Aorta (tissue), 5 donors: ENCODE measurements at regions not wholly inside any gene's neighbourhood (a gene's known extent, or its start where the extent isn't known, plus 50 kb on each side); places are given as distances from the start of the nearest gene placed in this dataset.
"Not testable (repeated sequence)": the region's sequence is repeated elsewhere in the genome, so short reads cannot be mapped to it uniquely, and the experiment has no call there.

ENCODE experiments used
- ATAC-seq: fragments of 200-7000 bp; cut with Tn5 transposase; one replicate; pipeline ENCODE4 v1.9.1; 2022; ENCODE audit warnings: moderate library complexity; ENCODE audit not compliant: low FRiP score
- DNase-seq, 2 donors: peaks; one replicate each; pipeline ENCODE4 v3.0.0-alpha.2; 2020
- H3K27ac ChIP-seq, 2 donors: one replicate each; pipeline ENCODE4 v1.5.1; 2013; ENCODE audit warnings: low read length in 2 of 2, mild to moderate bottlenecking in 2 of 2, moderate library complexity in 2 of 2, control low read depth in 1 of 2, inconsistent platforms in 1 of 2, low read depth in 1 of 2
- H3K27me3 ChIP-seq, 2 donors: one replicate each; pipeline ENCODE4 v1.6.1; 2013; ENCODE audit warnings: control low read depth in 1 of 2, low read length in 1 of 2, mild to moderate bottlenecking in 1 of 2, moderate library complexity in 1 of 2; ENCODE audit not compliant: insufficient read depth in 2 of 2, control insufficient read depth in 1 of 2
- H3K36me3 ChIP-seq, 2 donors: one replicate each; pipeline ENCODE4 v1.6.1; 2013; ENCODE audit warnings: control low read depth in 1 of 2, low read length in 1 of 2, mild to moderate bottlenecking in 1 of 2; ENCODE audit not compliant: insufficient read depth in 2 of 2, control insufficient read depth in 1 of 2
- H3K4me1 ChIP-seq, 2 donors: one replicate each; pipeline ENCODE4 v1.6.1; 2013; ENCODE audit warnings: low read length in 2 of 2, control low read depth in 1 of 2, mild to moderate bottlenecking in 1 of 2, moderate library complexity in 1 of 2; ENCODE audit not compliant: insufficient read depth in 2 of 2, control insufficient read depth in 1 of 2
- H3K4me3 ChIP-seq, 2 donors: one replicate each; pipeline ENCODE4 v1.5.1; 2013; ENCODE audit warnings: low read length in 2 of 2, control low read depth in 1 of 2, mild to moderate bottlenecking in 1 of 2
- H3K9me3 ChIP-seq: one replicate; pipeline ENCODE4 v1.6.1; 2013; ENCODE audit warnings: mild to moderate bottlenecking, low read length; ENCODE audit not compliant: control insufficient read depth
- WGBS, 2 donors: extraction: QIAGEN DNeasy Blood & Tissue Kit; methylation state at CpG; one replicate each; pipeline ENCODE4 v1.1.7; 2013; 5-methylcytosine and 5-hydroxymethylcytosine counted together
- intact Hi-C, 2 donors: fragments of 100-400 bp; cut with DNase I; formaldehyde crosslinking; loops; one replicate each; pipeline versions ENCODE4 v1.14.2 to v1.15.0; 2022
- donor health status: healthy with polysubstance abuse.
- donor health status: Bipolar disorder and iron deficiency.
- donor health status: DM: no; HTN: no; CAD: no.
- donor health status: DM: no; HTN: no; CAD: no.
- donor health status: DM: yes; HTN: yes; CAD: no.

GRCh38 chr21:7951854-7952519, 2569.4 kb upstream of the TPTE start:
- ATAC-seq: no peak
- WGBS, 2 donors: 53 to 59% methylated on average over 14 of the region's 14 CpGs

GRCh38 chr21:7952648-7953047, 2568.7 kb upstream of the TPTE start:
- no peaks in the 10 kb centered on the region for H3K36me3 ChIP-seq
- no peak overlapping the region for H3K4me3 ChIP-seq
- no peaks in the 10 kb centered on the region for H3K27me3 ChIP-seq
- intact Hi-C loops: no loop called here
- ATAC-seq: no peak
- peaks cover 38% of the 10 kb centered on the region for H3K9me3 ChIP-seq
- WGBS, 2 donors: 64 to 68% methylated on average over 12 of the region's 12 CpGs
- DNase-seq: no peak
- no peak overlapping the region for H3K27ac ChIP-seq
- H3K4me1 ChIP-seq: no peaks in the 10 kb centered on the region

More at GRCh38 chr21:7951854-7952519, 2569.4 kb upstream of the TPTE start:
- intact Hi-C loops: no loop called here
- H3K4me3 ChIP-seq: no peak overlapping the region
- H3K27me3 ChIP-seq: no peaks in the 10 kb centered on the region
- H3K36me3 ChIP-seq: no peaks in the 10 kb centered on the region
- H3K9me3 ChIP-seq: peaks cover 40% of the 10 kb centered on the region
- H3K4me1 ChIP-seq: no peaks in the 10 kb centered on the region
- DNase-seq: no peak
- H3K27ac ChIP-seq: no peak overlapping the region

- DNase-seq: no peak
- no peak overlapping the region for H3K4me3 ChIP-seq
- H3K27me3 ChIP-seq: no peaks in the 10 kb centered on the region
- H3K27ac ChIP-seq: no peak overlapping the region
- peaks cover 38% of the 10 kb centered on the region for H3K9me3 ChIP-seq
- no peaks in the 10 kb centered on the region for H3K4me1 ChIP-seq
- peak; percentile 20 for ATAC-seq
- WGBS, 2 donors: 39 to 48% methylated on average over 2 of the region's 2 CpGs
- intact Hi-C loops: no loop called here
- no peaks in the 10 kb centered on the region for H3K36me3 ChIP-seq
Observed at GRCh38 chr21:7953058-7953457, 2568.3 kb upstream of the TPTE start.

- 75 to 77% methylated on average over 20 of the region's 20 CpGs for WGBS, 2 donors
Observed at GRCh38 chr21:7955358-7956073, 2565.9 kb upstream of the TPTE start.

DNA sequence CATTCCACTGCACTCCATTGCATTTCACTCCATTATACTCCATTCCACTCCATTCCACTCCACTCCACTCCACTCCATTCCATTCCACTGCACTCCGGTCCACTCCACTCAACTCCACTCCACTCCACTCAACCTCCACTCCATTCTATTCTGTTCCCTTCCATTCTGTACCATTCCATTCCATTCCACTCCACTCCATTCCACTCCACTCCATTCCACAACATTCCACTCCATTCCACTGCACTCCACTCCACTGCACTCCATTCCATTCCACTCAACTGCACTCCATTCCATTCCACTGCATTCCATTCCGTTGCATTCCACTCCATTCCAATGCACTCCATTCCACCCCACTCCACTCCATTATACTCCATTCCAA, 2565.3 kb upstream of the TPTE start:
- H3K4me1 ChIP-seq, H3K27ac ChIP-seq, intact Hi-C loops, H3K36me3 ChIP-seq, H3K27me3 ChIP-seq, H3K4me3 ChIP-seq: not testable (repeated sequence)
- ATAC-seq (peak; percentile 4), DNase-seq (peak in 1 of 2 donors; percentile 24)
- peaks cover 28% of the 10 kb centered on the region for H3K9me3 ChIP-seq
- WGBS, 2 donors: 46 to 48% methylated on average over 2 of the region's 2 CpGs

More at GRCh38 chr21:7955358-7956073, 2565.9 kb upstream of the TPTE start:
- ATAC-seq (peak; percentile 2), DNase-seq (peak in 1 of 2 donors; percentile 47)
- H3K27ac ChIP-seq, intact Hi-C loops, H3K36me3 ChIP-seq, H3K27me3 ChIP-seq, H3K4me1 ChIP-seq, H3K4me3 ChIP-seq: not testable (repeated sequence)
- H3K9me3 ChIP-seq: peaks cover 31% of the 10 kb centered on the region

GRCh38 chr21:7956998-7957712, 2564.2 kb upstream of the TPTE start:
- H3K9me3 ChIP-seq: peaks cover 21% of the 10 kb centered on the region

GRCh38 chr21:7957713-7958064, 2563.7 kb upstream of the TPTE start:
- intact Hi-C loops: loop anchor here in 1 of 2 donors (1.0 kb wide), 1 partner anchor 7 kb away; no protein-coding TSS in a partner anchor
- no peaks in the 10 kb centered on the region for H3K4me1 ChIP-seq
- DNase-seq: no peak
- no peaks in the 10 kb centered on the region for H3K27me3 ChIP-seq
- WGBS, 2 donors: 27 to 29% methylated on average over 2 of the region's 2 CpGs
- H3K4me3 ChIP-seq: no peak overlapping the region
- ATAC-seq: peak; percentile 26
- H3K36me3 ChIP-seq: no peaks in the 10 kb centered on the region
- H3K27ac ChIP-seq: no peak overlapping the region
- H3K9me3 ChIP-seq: peaks cover 18% of the 10 kb centered on the region

More at GRCh38 chr21:7956998-7957712, 2564.2 kb upstream of the TPTE start:
- H3K27ac ChIP-seq, H3K36me3 ChIP-seq, H3K4me3 ChIP-seq, H3K27me3 ChIP-seq, intact Hi-C loops, H3K4me1 ChIP-seq: not testable (repeated sequence)
- WGBS, 2 donors: 52 to 58% methylated on average over 5 of the region's 5 CpGs
- peak; percentile 34 for ATAC-seq
- peak in 1 of 2 donors; percentile 22 for DNase-seq
